Esophagus muscularis mucosa (tissue), 3 donors: ENCODE measurements at regions not wholly inside any gene's neighbourhood (a gene's known extent, or its start where the extent isn't known, plus 50 kb on each side); places are given as distances from the start of the nearest gene placed in this dataset.

Source experiments
- POLR2AphosphoS5 ChIP-seq, 2 donors: sonication (generic); formaldehyde crosslinking; IDR thresholded peaks; one replicate each; pipeline ENCODE4 v1.6.1; 2017; ENCODE audit warnings: antibody characterized with exemption in 2 of 2
- TF ChIP-seq, protein P1 (sequence below), 3 experiments: fragments of 200-600 bp in 2 of 3; fragments of 450-650 bp in 1 of 3; sonication (generic) in 2 of 3; IDR thresholded peaks; one replicate each; pipeline ENCODE4 v1.5.1; 2017 to 2019; ENCODE audit warnings: antibody characterized with exemption in 3 of 3, mild to moderate bottlenecking in 2 of 3, moderate library complexity in 1 of 3

DNA sequence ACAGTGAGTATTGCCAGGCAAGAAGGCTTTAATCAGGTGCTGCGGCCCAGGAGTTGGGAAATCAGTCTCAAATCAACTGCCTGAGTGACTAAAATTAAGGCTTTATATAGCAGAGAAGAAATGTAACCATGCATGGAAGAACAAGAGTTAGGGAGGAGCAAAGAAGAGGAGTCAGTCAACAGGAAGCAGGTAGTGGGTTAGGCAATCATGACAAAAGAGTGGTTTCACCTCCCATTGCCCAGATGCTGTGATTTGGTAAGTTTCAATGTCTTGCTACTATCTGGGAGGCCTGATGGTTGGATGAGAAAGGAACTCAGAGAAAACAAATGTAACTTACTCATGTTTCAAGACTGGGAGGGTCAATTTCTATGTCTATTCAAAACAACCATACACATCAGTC is 998.3 kb downstream of the GATA3 start:
- TF ChIP-seq, protein P1, sequence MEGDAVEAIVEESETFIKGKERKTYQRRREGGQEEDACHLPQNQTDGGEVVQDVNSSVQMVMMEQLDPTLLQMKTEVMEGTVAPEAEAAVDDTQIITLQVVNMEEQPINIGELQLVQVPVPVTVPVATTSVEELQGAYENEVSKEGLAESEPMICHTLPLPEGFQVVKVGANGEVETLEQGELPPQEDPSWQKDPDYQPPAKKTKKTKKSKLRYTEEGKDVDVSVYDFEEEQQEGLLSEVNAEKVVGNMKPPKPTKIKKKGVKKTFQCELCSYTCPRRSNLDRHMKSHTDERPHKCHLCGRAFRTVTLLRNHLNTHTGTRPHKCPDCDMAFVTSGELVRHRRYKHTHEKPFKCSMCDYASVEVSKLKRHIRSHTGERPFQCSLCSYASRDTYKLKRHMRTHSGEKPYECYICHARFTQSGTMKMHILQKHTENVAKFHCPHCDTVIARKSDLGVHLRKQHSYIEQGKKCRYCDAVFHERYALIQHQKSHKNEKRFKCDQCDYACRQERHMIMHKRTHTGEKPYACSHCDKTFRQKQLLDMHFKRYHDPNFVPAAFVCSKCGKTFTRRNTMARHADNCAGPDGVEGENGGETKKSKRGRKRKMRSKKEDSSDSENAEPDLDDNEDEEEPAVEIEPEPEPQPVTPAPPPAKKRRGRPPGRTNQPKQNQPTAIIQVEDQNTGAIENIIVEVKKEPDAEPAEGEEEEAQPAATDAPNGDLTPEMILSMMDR (IDR thresholded peaks at IDR 0.05): no peak
- no peak for TF ChIP-seq POLR2AphosphoS5 (IDR thresholded peaks at IDR 0.05)
